Suppressor macrophage treated with lipopolysaccharide for 1 hour (primary cell): ENCODE measurements at regions not wholly inside any gene's neighbourhood (a gene's known extent, or its start where the extent isn't known, plus 50 kb on each side); places are given as distances from the start of the nearest gene placed in this dataset.

Experiments used
- DNase-seq, 3 donors: peaks; one replicate each; pipeline ENCODE4 v3.0.0-alpha.2; 2020 to 2022

- DNase-seq = no peak
These were observed 207.9 kb upstream of the CDIN1 start for GRCh38 chr15:36371509-36371908.

- no peak for DNase-seq
These were observed 206.5 kb upstream of the CDIN1 start for GRCh38 chr15:36372968-36373367.

GRCh38 chr15:36373550-36373949 is 205.9 kb upstream of the CDIN1 start:
- no peak for DNase-seq

- DNase-seq = no peak
These were observed 190.3 kb upstream of the CDIN1 start for GRCh38 chr15:36389107-36389506.

GRCh38 chr15:36390491-36390890 is 188.9 kb upstream of the CDIN1 start:
- DNase-seq = no peak

- no peak for DNase-seq
These were observed 186.7 kb upstream of the CDIN1 start for GRCh38 chr15:36392676-36393266.

GRCh38 chr15:36398212-36398611 is 181.2 kb upstream of the CDIN1 start:
- DNase-seq = no peak

- DNase-seq = no peak
These were observed 180.2 kb upstream of the CDIN1 start for GRCh38 chr15:36399276-36399675.

GRCh38 chr15:36400936-36401585 is 178.4 kb upstream of the CDIN1 start:
- DNase-seq = no peak

- DNase-seq = no peak
These were observed 177.8 kb upstream of the CDIN1 start for GRCh38 chr15:36401586-36401966.

GRCh38 chr15:36403351-36403750 is 176.1 kb upstream of the CDIN1 start:
- no peak for DNase-seq

- DNase-seq = no peak
These were observed 173.1 kb upstream of the CDIN1 start for GRCh38 chr15:36406366-36406765.

- no peak for DNase-seq
These were observed 172.5 kb upstream of the CDIN1 start for GRCh38 chr15:36406911-36407310.

- DNase-seq = no peak
These were observed 171.8 kb upstream of the CDIN1 start for GRCh38 chr15:36407647-36408046.

- DNase-seq = no peak
These were observed 169.6 kb upstream of the CDIN1 start for GRCh38 chr15:36409819-36410218.

- no peak for DNase-seq
These were observed 164.8 kb upstream of the CDIN1 start for GRCh38 chr15:36414670-36415069.

GRCh38 chr15:36415643-36416042 is 163.8 kb upstream of the CDIN1 start:
- no peak for DNase-seq

GRCh38 chr15:36422631-36423030 is 156.8 kb upstream of the CDIN1 start:
- DNase-seq = no peak

- no peak for DNase-seq
These were observed 152.7 kb upstream of the CDIN1 start for GRCh38 chr15:36426691-36427090.

- peak; percentile 5 to 56 (median 17) for DNase-seq
These were observed 151.2 kb upstream of the CDIN1 start for GRCh38 chr15:36428102-36428845.

- DNase-seq = no peak
These were observed 149.7 kb upstream of the CDIN1 start for GRCh38 chr15:36429707-36430106.

- no peak for DNase-seq
These were observed 149.1 kb upstream of the CDIN1 start for GRCh38 chr15:36430280-36430679.

- DNase-seq = no peak
These were observed 148.6 kb upstream of the CDIN1 start for GRCh38 chr15:36430726-36431265.

- DNase-seq = no peak
These were observed 147.3 kb upstream of the CDIN1 start for GRCh38 chr15:36432161-36432560.
